K562 (cell line): ENCODE measurements at regions not wholly inside any gene's neighbourhood (a gene's known extent, or its start where the extent isn't known, plus 50 kb on each side); places are given as distances from the start of the nearest gene placed in this dataset.

Source experiments
- ATAC-seq: fragments of 200-7000 bp; cut with Tn5 transposase; 3 replicates; pipeline ENCODE4 v1.9.1; 2020; ENCODE audit warnings: moderate library complexity
- BruUV-seq: library from RNA; stranded (reverse); fragments of 400-500 nt; replicated peaks from 2 replicates; lab custom pipeline; 2021; lab: Mats Ljungman, UMichigan
- CTCF ChIA-PET: fragments of 300-600 bp; formaldehyde crosslinking; extraction: SDS; loops from one replicate; lab custom pipeline; 2021; ENCODE audit warnings: low intra/inter-chr PET ratio; lab: Yijun Ruan, JAX
- POLR2A ChIA-PET: fragments of 300-600, 350-650 bp; sonication (Branson Sonifier 250); formaldehyde crosslinking; extraction: SDS; loops from one replicate; lab custom pipeline; 2021; ENCODE audit warnings: antibody characterized with exemption, inconsistent platforms; lab: Yijun Ruan, JAX
- DNase-seq, 4 experiments: peaks; one replicate each; pipeline versions ENCODE4 v3.0.0 to v3.0.0-alpha.2; 2011 to 2018; ENCODE audit warnings: low spot score in 3 of 4, mixed read lengths in 3 of 4; ENCODE audit errors: extremely low read depth in 1 of 4
- FAIRE-seq: peaks from 2 replicates; lab custom pipeline; 2011; peaks lifted over from hg19 to GRCh38; lab: Jason Lieb, UNC
- H2AFZ ChIP-seq: 2 replicates; pipeline ENCODE4 v1.6.0; 2011; ENCODE audit warnings: low read depth, low read length, control low read depth, inconsistent platforms
- H3K27ac ChIP-seq: fragments of 200-600 bp; 3 replicates; pipeline ENCODE4 v1.8.0; 2011; ENCODE audit warnings: low read depth, mild to moderate bottlenecking, control low read depth, inconsistent platforms, low read length, moderate library complexity, mixed read lengths; ENCODE audit errors: extremely low read depth
- H3K27me3 ChIP-seq, 2 experiments: fragments of 300-600 bp in 1 of 2; 2 replicates in 1 of 2; 3 replicates in 1 of 2; pipeline versions ENCODE4 v1.6.0 to v1.8.0; 2011; ENCODE audit warnings: inconsistent platforms in 2 of 2, low read length in 2 of 2, mild to moderate bottlenecking in 1 of 2, mixed read lengths in 1 of 2, moderate library complexity in 1 of 2; ENCODE audit not compliant: control insufficient read depth in 2 of 2, insufficient read depth in 2 of 2
- H3K36me3 ChIP-seq: fragments of 300-600 bp; 3 replicates; pipeline ENCODE4 v1.8.0; 2011; ENCODE audit warnings: mild to moderate bottlenecking, low read length, inconsistent platforms; ENCODE audit not compliant: control insufficient read depth, insufficient read depth
- H3K4me1 ChIP-seq, 2 experiments: fragments of 200-600 bp in 1 of 2; replicated peaks in 1 of 2; 2 replicates in 1 of 2; 3 replicates in 1 of 2; pipeline versions ENCODE4 v1.5.1 to v1.8.0; 2011; ENCODE audit warnings: inconsistent platforms in 2 of 2, low read length in 2 of 2, mild to moderate bottlenecking in 1 of 2, mixed read lengths in 1 of 2, moderate library complexity in 1 of 2; ENCODE audit not compliant: control insufficient read depth in 2 of 2, insufficient read depth in 2 of 2
- H3K4me2 ChIP-seq: 2 replicates; pipeline ENCODE4 v1.6.1; 2011; ENCODE audit warnings: low read length, control low read depth, inconsistent platforms, mixed read lengths; ENCODE audit not compliant: insufficient read depth
- H3K4me3 ChIP-seq: fragments of 200-600 bp; sonication (generic), shearing (Covaris generic); 2 replicates; pipeline ENCODE4 v1.5.1; 2016; ENCODE audit warnings: control low read depth, inconsistent platforms
- H3K79me2 ChIP-seq: fragments of 200-600 bp; 3 replicates; pipeline ENCODE4 v1.8.0; 2011; ENCODE audit warnings: low read length, inconsistent platforms; ENCODE audit not compliant: control insufficient read depth, insufficient read depth
- H3K9ac ChIP-seq, 2 experiments: 2 replicates each; pipeline versions ENCODE4 v1.6.0 to v1.6.1; 2011; ENCODE audit warnings: low read depth in 2 of 2, low read length in 2 of 2, control low read depth in 1 of 2, inconsistent platforms in 1 of 2, mild to moderate bottlenecking in 1 of 2, mixed read lengths in 1 of 2; ENCODE audit not compliant: insufficient read depth in 1 of 2
- H3K9me1 ChIP-seq: one replicate; pipeline ENCODE4 v1.6.0; 2011; ENCODE audit warnings: inconsistent platforms, mild to moderate bottlenecking, low read length, moderate library complexity; ENCODE audit not compliant: control insufficient read depth, insufficient read depth
- H3K9me3 ChIP-seq: replicated peaks from 2 replicates; pipeline ENCODE4 v1.5.1; 2011; ENCODE audit warnings: low read depth, low read length, inconsistent platforms; ENCODE audit not compliant: control insufficient read depth, insufficient read depth
- H4K20me1 ChIP-seq: replicated peaks from 2 replicates; pipeline ENCODE4 v1.6.1; 2011; ENCODE audit warnings: low read length, inconsistent platforms, mixed read lengths; ENCODE audit not compliant: control insufficient read depth, insufficient read depth
- DLX4 ChIP-seq: fragments of 250-450 bp; sonication (Bioruptor Pico); IDR thresholded peaks from 2 replicates; pipeline ENCODE4 v1.6.1; 2021; ENCODE audit warnings: mild to moderate bottlenecking
- NFATC3 ChIP-seq: fragments of 450-650 bp; IDR thresholded peaks from 2 replicates; pipeline ENCODE4 v1.6.1; 2017; ENCODE audit warnings: mild to moderate bottlenecking
- SIN3A ChIP-seq, 2 experiments: fragments of 150-350 bp in 1 of 2; IDR thresholded peaks; 2 replicates each; pipeline ENCODE4 v1.6.1; 2011 to 2016; ENCODE audit warnings: borderline replicate concordance in 2 of 2, low read depth in 2 of 2, low read length in 2 of 2, mild to moderate bottlenecking in 2 of 2, moderate library complexity in 2 of 2; ENCODE audit not compliant: control insufficient read depth in 1 of 2
- ZBTB1 ChIP-seq: sonication (generic); formaldehyde crosslinking; IDR thresholded peaks from 2 replicates; pipeline ENCODE4 v1.8.1; 2023; ENCODE audit warnings: missing genetic modification reagents, low read depth, mild to moderate bottlenecking, borderline replicate concordance
- ZBTB43 ChIP-seq: sonication (generic); formaldehyde crosslinking; IDR thresholded peaks from 2 replicates; pipeline ENCODE4 v1.8.0; 2023; ENCODE audit warnings: mild to moderate bottlenecking, missing genetic modification reagents
- ZNF655 ChIP-seq: fragments of 250-450 bp; sonication (Bioruptor Pico); IDR thresholded peaks from 2 replicates; pipeline ENCODE4 v1.5.0; 2021
- WGBS: fragments of 100-300 bp; shearing (Covaris generic); methylation state at CpG from one replicate; pipeline ENCODE4 v1.1.6; 2016; ENCODE audit warnings: low coverage, mixed read lengths; ENCODE audit not compliant: insufficient coverage; ENCODE audit errors: missing lambda C conversion rate; 5-methylcytosine and 5-hydroxymethylcytosine counted together
- in situ Hi-C: fragments of 300-500 bp; cut with MboI; formaldehyde crosslinking; loops from 4 replicates; pipeline ENCODE4 v1.15.0; 2018; ENCODE audit warnings: inconsistent platforms, mixed read lengths
- intact Hi-C: fragments of 100-400 bp; cut with micrococcal nuclease; formaldehyde crosslinking; loops from 2 replicates; pipeline ENCODE4 v1.14.2; 2022

- no peak for TF ChIP-seq ZBTB43 (CRISPR knock-in tag)
- TF ChIP-seq DLX4: no peak
- TF ChIP-seq ZNF655 (CRISPR knock-in tag): no peak
- TF ChIP-seq SIN3A (IDR thresholded peaks at IDR 0.05; ENCODE audit: borderline replicate concordance in 2 of 2, control insufficient read depth in 1 of 2, low read depth in 2 of 2, low read length in 2 of 2): no peak
- no peak for TF ChIP-seq NFATC3
Measured at GRCh38 chr5:167554564-167555290, 736.7 kb upstream of the WWC1 start (continued).

GRCh38 chr5:167555565-167556166, 735.8 kb upstream of the WWC1 start:
- H3K27me3 ChIP-seq: no peaks in the 10 kb centered on the region
- H3K27ac ChIP-seq: no peak overlapping the region
- no peaks in the 10 kb centered on the region for H3K79me2 ChIP-seq
- POLR2A ChIA-PET: no interaction called here
- H3K4me2 ChIP-seq: no peak overlapping the region
- H3K4me3 ChIP-seq: no peak overlapping the region
- no peaks in the 10 kb centered on the region for H3K36me3 ChIP-seq
- intact Hi-C loops (no loop called here), in situ Hi-C loops (no loop called here)
- ATAC-seq: no peak
- H2AFZ ChIP-seq: no peak overlapping the region
- no peak for DNase-seq
- FAIRE-seq: no peak
- H3K9ac ChIP-seq: no peak overlapping the region
- H3K4me1 ChIP-seq: no peaks in the 10 kb centered on the region
- no peak for TF ChIP-seq ZBTB1 (CRISPR knock-in tag)
- CTCF ChIA-PET: no interaction called here
- no peaks in the 10 kb centered on the region for H3K9me1 ChIP-seq
- H4K20me1 ChIP-seq: no peaks in the 10 kb centered on the region
- BruUV-seq: no TSS peak
- WGBS: 4% methylated on average over 10 of the region's 10 CpGs
- H3K9me3 ChIP-seq: no peaks in the 10 kb centered on the region; the same call in 1 of the 2 replicates
